Effector memory CD8-positive, alpha-beta T cell (primary cell): ENCODE measurements at regions not wholly inside any gene's neighbourhood (a gene's known extent, or its start where the extent isn't known, plus 50 kb on each side); places are given as distances from the start of the nearest gene placed in this dataset.

Experiments used
- ATAC-seq: fragments of 150-1000 bp; cut with Tn5 transposase; replicated peaks from 2 replicates; pipeline ENCODE4 v1.10.0; 2021; ENCODE audit warnings: mild to moderate bottlenecking, moderate library complexity
- DNase-seq, 3 experiments: peaks; one replicate each; pipeline ENCODE4 v3.0.0; 2021
- H3K27ac Mint-ChIP-seq, 2 donors: one replicate each; pipeline ENCODE4 v1.8.0; 2022; ENCODE audit warnings: mild to moderate bottlenecking in 2 of 2, mixed read lengths in 2 of 2, moderate library complexity in 2 of 2
- H3K27me3 Mint-ChIP-seq, 2 donors: one replicate each; pipeline ENCODE4 v1.8.0; 2022; ENCODE audit warnings: mixed read lengths in 2 of 2
- H3K36me3 Mint-ChIP-seq: one replicate; pipeline ENCODE4 v1.8.0; 2022; ENCODE audit warnings: mild to moderate bottlenecking, moderate library complexity, mixed read lengths; ENCODE audit not compliant: insufficient read depth
- H3K4me1 Mint-ChIP-seq, 2 donors: one replicate each; pipeline ENCODE4 v1.8.0; 2022; ENCODE audit warnings: low read depth in 2 of 2, mixed read lengths in 2 of 2
- H3K4me3 Mint-ChIP-seq, 2 donors: one replicate each; pipeline ENCODE4 v1.8.0; 2022; ENCODE audit warnings: mild to moderate bottlenecking in 2 of 2, mixed read lengths in 2 of 2, moderate library complexity in 2 of 2
- H3K9me3 Mint-ChIP-seq, 2 donors: one replicate each; pipeline ENCODE4 v1.8.0; 2022; ENCODE audit warnings: mixed read lengths in 2 of 2

GRCh38 chrX:68999356-68999755 lies 165.9 kb downstream of the PJA1 start:
- Mint-ChIP-seq H3K36me3 (no peaks in the 10 kb centered on the region), H3K4me3 (no peak overlapping the region), H3K27me3 (peaks cover 0 to 25% of the 10 kb centered on the region in 2 donors), H3K27ac (no peak overlapping the region), H3K4me1 (no peaks in the 10 kb centered on the region), H3K9me3 (no peaks in the 10 kb centered on the region)
- no peak for ATAC-seq
- DNase-seq: no peak

- no peaks in the 10 kb centered on the region for H3K36me3 Mint-ChIP-seq
- H3K27me3 Mint-ChIP-seq: peaks cover 0 to 25% of the 10 kb centered on the region in 2 donors
Observed at GRCh38 chrX:68998716-68999115, 166.5 kb downstream of the PJA1 start.

GRCh38 chrX:68997911-68998310 lies 167.3 kb downstream of the PJA1 start:
- Mint-ChIP-seq H3K27ac (no peak overlapping the region), H3K36me3 (no peaks in the 10 kb centered on the region), H3K27me3 (peaks cover 0 to 25% of the 10 kb centered on the region in 2 donors), H3K9me3 (no peaks in the 10 kb centered on the region), H3K4me3 (no peak overlapping the region), H3K4me1 (no peaks in the 10 kb centered on the region)
- DNase-seq (no peak), ATAC-seq (no peak)

More at GRCh38 chrX:68998716-68999115, 166.5 kb downstream of the PJA1 start:
- no peaks in the 10 kb centered on the region for H3K4me1 Mint-ChIP-seq
- no peak for ATAC-seq
- H3K27ac Mint-ChIP-seq: no peak overlapping the region
- no peak overlapping the region for H3K4me3 Mint-ChIP-seq
- no peak for DNase-seq
- no peaks in the 10 kb centered on the region for H3K9me3 Mint-ChIP-seq

GRCh38 chrX:68997511-68997910 lies 167.7 kb downstream of the PJA1 start:
- DNase-seq (no peak), ATAC-seq (no peak)
- Mint-ChIP-seq H3K36me3 (no peaks in the 10 kb centered on the region), H3K27ac (no peak overlapping the region), H3K4me3 (no peak overlapping the region), H3K27me3 (peaks cover 0 to 25% of the 10 kb centered on the region in 2 donors), H3K4me1 (no peaks in the 10 kb centered on the region), H3K9me3 (no peaks in the 10 kb centered on the region)

GRCh38 chrX:68995780-68996551 lies 167.1 kb downstream of the EFNB1 start:
- H3K9me3 Mint-ChIP-seq: no peaks in the 10 kb centered on the region
- H3K27ac Mint-ChIP-seq: no peak overlapping the region
- ATAC-seq (no peak), DNase-seq (no peak)
- peaks cover 0 to 25% of the 10 kb centered on the region in 2 donors for H3K27me3 Mint-ChIP-seq
- H3K4me3 Mint-ChIP-seq: no peak overlapping the region
- H3K4me1 Mint-ChIP-seq: no peaks in the 10 kb centered on the region
- H3K36me3 Mint-ChIP-seq: no peaks in the 10 kb centered on the region

- H3K27ac Mint-ChIP-seq: no peak overlapping the region
- ATAC-seq: no peak
- peaks cover 0 to 25% of the 10 kb centered on the region in 2 donors for H3K27me3 Mint-ChIP-seq
Observed at GRCh38 chrX:68995386-68995779, 166.6 kb downstream of the EFNB1 start.

GRCh38 chrX:68994891-68995255 lies 166.1 kb downstream of the EFNB1 start:
- H3K27ac Mint-ChIP-seq: no peak overlapping the region

More at GRCh38 chrX:68995386-68995779, 166.6 kb downstream of the EFNB1 start:
- Mint-ChIP-seq H3K9me3 (no peaks in the 10 kb centered on the region), H3K36me3 (no peaks in the 10 kb centered on the region), H3K4me3 (no peak overlapping the region), H3K4me1 (no peaks in the 10 kb centered on the region)
- DNase-seq: no peak

GRCh38 chrX:68994135-68994890 lies 165.5 kb downstream of the EFNB1 start:
- Mint-ChIP-seq H3K27me3 (peaks cover 0 to 25% of the 10 kb centered on the region in 2 donors), H3K4me3 (no peak overlapping the region), H3K4me1 (no peaks in the 10 kb centered on the region), H3K9me3 (no peaks in the 10 kb centered on the region), H3K36me3 (no peaks in the 10 kb centered on the region), H3K27ac (no peak overlapping the region)
- no peak for DNase-seq
- ATAC-seq: no peak

More at GRCh38 chrX:68994891-68995255, 166.1 kb downstream of the EFNB1 start:
- no peak for DNase-seq
- no peak overlapping the region for H3K4me3 Mint-ChIP-seq
- no peaks in the 10 kb centered on the region for H3K9me3 Mint-ChIP-seq
- no peaks in the 10 kb centered on the region for H3K4me1 Mint-ChIP-seq
- H3K27me3 Mint-ChIP-seq: peaks cover 0 to 25% of the 10 kb centered on the region in 2 donors
- no peak for ATAC-seq
- no peaks in the 10 kb centered on the region for H3K36me3 Mint-ChIP-seq

GRCh38 chrX:68992821-68993397 lies 164.1 kb downstream of the EFNB1 start:
- no peaks in the 10 kb centered on the region for H3K9me3 Mint-ChIP-seq
- DNase-seq (no peak), ATAC-seq (no peak)
- no peak overlapping the region for H3K27ac Mint-ChIP-seq
- no peaks in the 10 kb centered on the region for H3K4me1 Mint-ChIP-seq
- H3K4me3 Mint-ChIP-seq: no peak overlapping the region
- no peaks in the 10 kb centered on the region for H3K36me3 Mint-ChIP-seq
- H3K27me3 Mint-ChIP-seq: peaks cover 0 to 25% of the 10 kb centered on the region in 2 donors

- Mint-ChIP-seq H3K27me3 (peaks cover 0 to 17% of the 10 kb centered on the region in 2 donors), H3K9me3 (no peaks in the 10 kb centered on the region), H3K36me3 (no peaks in the 10 kb centered on the region), H3K4me1 (no peaks in the 10 kb centered on the region), H3K27ac (no peak overlapping the region), H3K4me3 (no peak overlapping the region)
- no peak for ATAC-seq
- DNase-seq: no peak
Observed at GRCh38 chrX:68991691-68992345, 163.0 kb downstream of the EFNB1 start.

GRCh38 chrX:68990948-68991347 lies 162.1 kb downstream of the EFNB1 start:
- Mint-ChIP-seq H3K9me3 (no peaks in the 10 kb centered on the region), H3K4me1 (no peaks in the 10 kb centered on the region), H3K27me3 (peaks cover 0 to 12% of the 10 kb centered on the region in 2 donors), H3K4me3 (no peak overlapping the region), H3K36me3 (no peaks in the 10 kb centered on the region), H3K27ac (no peak overlapping the region)
- DNase-seq (no peak), ATAC-seq (no peak)

- no peaks in the 10 kb centered on the region for H3K36me3 Mint-ChIP-seq
- H3K27me3 Mint-ChIP-seq: peaks cover 0 to 3% of the 10 kb centered on the region in 2 donors
- H3K4me1 Mint-ChIP-seq: no peaks in the 10 kb centered on the region
- DNase-seq (no peak), ATAC-seq (no peak)
- H3K4me3 Mint-ChIP-seq: no peak overlapping the region
- no peak overlapping the region for H3K27ac Mint-ChIP-seq
- no peaks in the 10 kb centered on the region for H3K9me3 Mint-ChIP-seq
Observed at GRCh38 chrX:68989865-68990606, 161.2 kb downstream of the EFNB1 start.

- Mint-ChIP-seq H3K4me3 (no peak overlapping the region), H3K9me3 (no peaks in the 10 kb centered on the region), H3K36me3 (no peaks in the 10 kb centered on the region), H3K27ac (no peak overlapping the region), H3K27me3 (no peaks in the 10 kb centered on the region), H3K4me1 (no peaks in the 10 kb centered on the region)
- DNase-seq: no peak
- ATAC-seq: no peak
Observed at GRCh38 chrX:68989456-68989855, 160.6 kb downstream of the EFNB1 start.
